Neural cell (in vitro differentiated cells): ENCODE measurements at regions not wholly inside any gene's neighbourhood (a gene's known extent, or its start where the extent isn't known, plus 50 kb on each side); places are given as distances from the start of the nearest gene placed in this dataset.

Experiments used
- H2AFZ ChIP-seq: fragments of 200-600, 300-800 bp; sonication (generic), shearing (Covaris generic); 2 replicates; pipeline ENCODE4 v1.6.0; 2014; ENCODE audit warnings: low read depth, mild to moderate bottlenecking, antibody characterized with exemption, low read length, moderate library complexity
- H3F3A ChIP-seq: fragments of 200-600 bp; shearing (Covaris generic); 2 replicates; pipeline ENCODE4 v1.6.1; 2016; ENCODE audit warnings: mild to moderate bottlenecking, moderate library complexity, mixed read lengths, antibody characterized with exemption, low read length; ENCODE audit not compliant: insufficient read depth, poor library complexity, severe bottlenecking
- H3K27ac ChIP-seq: fragments of 200-600, 300-800 bp; sonication (generic), shearing (Covaris generic); 2 replicates; pipeline ENCODE4 v1.5.1; 2014; ENCODE audit warnings: mild to moderate bottlenecking, low read length, moderate library complexity
- H3K27me3 ChIP-seq: fragments of 300-800, 200-600 bp; sonication (generic), shearing (Covaris generic); 2 replicates; pipeline ENCODE4 v1.6.0; 2014; ENCODE audit warnings: mild to moderate bottlenecking, low read depth, low read length, moderate library complexity; ENCODE audit not compliant: insufficient read depth
- H3K36me3 ChIP-seq: fragments of 300-800, 200-600 bp; sonication (generic), shearing (Covaris generic); 2 replicates; pipeline ENCODE4 v1.5.1; 2014; ENCODE audit warnings: mild to moderate bottlenecking, antibody characterized with exemption, low read length, moderate library complexity; ENCODE audit not compliant: insufficient read depth
- H3K4me2 ChIP-seq: fragments of 300-800, 200-600 bp; sonication (generic), shearing (Covaris generic); 2 replicates; pipeline ENCODE4 v1.6.0; 2014; ENCODE audit warnings: mild to moderate bottlenecking, low read length
- H3K4me3 ChIP-seq: fragments of 300-800, 200-600 bp; sonication (generic), shearing (Covaris generic); 2 replicates; pipeline ENCODE4 v1.5.1; 2014; ENCODE audit warnings: mild to moderate bottlenecking, low read length, moderate library complexity
- H3K79me2 ChIP-seq: fragments of 200-600 bp; shearing (Covaris generic); replicated peaks from 2 replicates; pipeline ENCODE4 v1.6.0; 2014; ENCODE audit warnings: mild to moderate bottlenecking, low read length, moderate library complexity; ENCODE audit not compliant: insufficient read depth
- H3K9ac ChIP-seq: fragments of 300-800, 200-600 bp; sonication (generic), shearing (Covaris generic); 2 replicates; pipeline ENCODE4 v1.6.1; 2016; ENCODE audit warnings: mild to moderate bottlenecking, low read length, mixed read lengths
- H3K9me2 ChIP-seq: fragments of 200-600 bp; shearing (Covaris generic); 2 replicates; pipeline ENCODE4 v1.6.1; 2016; ENCODE audit warnings: mild to moderate bottlenecking, low read length, mixed read lengths; ENCODE audit not compliant: insufficient read depth
- H3K9me3 ChIP-seq: fragments of 200-600, 300-800 bp; sonication (generic), shearing (Covaris generic); 2 replicates; pipeline ENCODE4 v1.6.1; 2016; ENCODE audit warnings: mild to moderate bottlenecking, mixed run types, low read length, moderate library complexity, mixed read lengths
- H4K20me1 ChIP-seq: fragments of 200-600 bp; shearing (Covaris generic); 2 replicates; pipeline ENCODE4 v1.6.1; 2016; ENCODE audit warnings: mild to moderate bottlenecking, mixed run types; ENCODE audit not compliant: insufficient read depth
- CTCF ChIP-seq: fragments of 450-650 bp; IDR thresholded peaks from 2 replicates; pipeline ENCODE4 v1.5.1; 2014; ENCODE audit warnings: antibody characterized with exemption, mild to moderate bottlenecking, moderate library complexity; ENCODE audit not compliant: poor library complexity, severe bottlenecking
- EP300 ChIP-seq: fragments of 450-650 bp; conservative IDR thresholded peaks from 2 replicates; pipeline ENCODE4 v1.6.1; 2014; ENCODE audit warnings: antibody characterized with exemption, mild to moderate bottlenecking, moderate library complexity; ENCODE audit not compliant: poor library complexity, severe bottlenecking
- EZH2 ChIP-seq: fragments of 200-600, 300-800 bp; shearing (Covaris generic), sonication (generic); IDR thresholded peaks from 2 replicates; pipeline ENCODE4 v1.6.1; 2014; ENCODE audit warnings: antibody characterized with exemption, low read length, borderline replicate concordance, mild to moderate bottlenecking; ENCODE audit not compliant: insufficient read depth, poor library complexity, severe bottlenecking
- MXI1 ChIP-seq: fragments of 450-650 bp; conservative IDR thresholded peaks from 2 replicates; pipeline ENCODE4 v1.6.1; 2014; ENCODE audit warnings: antibody characterized with exemption, mild to moderate bottlenecking; ENCODE audit not compliant: poor library complexity, severe bottlenecking
- POLR2AphosphoS5 ChIP-seq: IDR thresholded peaks from 2 replicates; pipeline ENCODE4 v1.6.1; 2012
- RAD21 ChIP-seq: fragments of 450-650 bp; conservative IDR thresholded peaks from 2 replicates; pipeline ENCODE4 v1.6.1; 2014; ENCODE audit warnings: antibody characterized with exemption, mild to moderate bottlenecking, moderate library complexity
- REST ChIP-seq: IDR thresholded peaks from 2 replicates; pipeline ENCODE4 v1.6.1; 2012; ENCODE audit warnings: borderline replicate concordance
- SMC3 ChIP-seq: fragments of 450-650 bp; conservative IDR thresholded peaks from 2 replicates; pipeline ENCODE4 v1.6.1; 2014; ENCODE audit warnings: antibody characterized with exemption, mild to moderate bottlenecking, moderate library complexity; ENCODE audit not compliant: poor library complexity
- TAF1 ChIP-seq: IDR thresholded peaks from 2 replicates; pipeline ENCODE4 v1.6.1; 2012; ENCODE audit warnings: low read depth

- Histone ChIP-seq H3K27ac (no peak overlapping the region), H3F3A (no peaks in the 10 kb centered on the region), H3K4me2 (no peak overlapping the region), H2AFZ (no peak overlapping the region), H3K4me3 (no peak overlapping the region), H3K79me2 (no peaks in the 10 kb centered on the region), H3K9me2 (no peaks in the 10 kb centered on the region), H3K27me3 (no peaks in the 10 kb centered on the region), H3K9ac (no peak overlapping the region), H3K9me3 (peaks cover 8% of the 10 kb centered on the region), H4K20me1 (no peaks in the 10 kb centered on the region), H3K36me3 (no peaks in the 10 kb centered on the region)
- TF ChIP-seq MXI1: no peak
- no peak for TF ChIP-seq TAF1
- no peak for TF ChIP-seq SMC3
- TF ChIP-seq EP300: no peak
- no peak for TF ChIP-seq RAD21
- TF ChIP-seq CTCF: no peak
- TF ChIP-seq EZH2: no peak
- TF ChIP-seq POLR2AphosphoS5: no peak
- no peak for TF ChIP-seq REST
These were observed 1521.0 kb downstream of the UQCRFS1 start for GRCh38 chr19:27691991-27692390.

GRCh38 chr19:27689734-27690241 lies 1523.2 kb downstream of the UQCRFS1 start:
- Histone ChIP-seq H3K9ac (no peak overlapping the region), H3F3A (no peaks in the 10 kb centered on the region), H2AFZ (no peak overlapping the region), H4K20me1 (no peaks in the 10 kb centered on the region), H3K36me3 (no peaks in the 10 kb centered on the region), H3K9me3 (peaks cover 8% of the 10 kb centered on the region), H3K4me3 (no peak overlapping the region), H3K4me2 (no peak overlapping the region), H3K27me3 (no peaks in the 10 kb centered on the region), H3K9me2 (no peaks in the 10 kb centered on the region), H3K27ac (no peak overlapping the region), H3K79me2 (no peaks in the 10 kb centered on the region)
- no peak for TF ChIP-seq SMC3
- no peak for TF ChIP-seq EZH2
- TF ChIP-seq MXI1: no peak
- no peak for TF ChIP-seq REST
